Lung (tissue), 11 donors: ENCODE measurements at regions not wholly inside any gene's neighbourhood (a gene's known extent, or its start where the extent isn't known, plus 50 kb on each side); places are given as distances from the start of the nearest gene placed in this dataset.
"Not testable (repeated sequence)": the region's sequence is repeated elsewhere in the genome, so short reads cannot be mapped to it uniquely, and the experiment has no call there.

Source experiments
- ATAC-seq: fragments of 200-7000 bp; cut with Tn5 transposase; one replicate; pipeline ENCODE4 v1.9.1; 2020; ENCODE audit warnings: moderate number of reproducible peaks; ENCODE audit not compliant: insufficient read depth, low FRiP score
- DNase-seq, 3 donors: peaks; one replicate each; pipeline ENCODE4 v3.0.0-alpha.2; 2013 to 2017
- H3K27ac ChIP-seq, 2 donors: one replicate each; pipeline ENCODE4 v1.5.1; 2013; ENCODE audit warnings: mild to moderate bottlenecking in 2 of 2, moderate library complexity in 2 of 2, control low read depth in 1 of 2, inconsistent platforms in 1 of 2, low read depth in 1 of 2, low read length in 1 of 2
- H3K27me3 ChIP-seq, 3 donors: one replicate each; pipeline ENCODE4 v1.5.1; 2013; ENCODE audit warnings: low read length in 2 of 3; ENCODE audit not compliant: control insufficient read depth in 3 of 3, insufficient read depth in 3 of 3
- H3K36me3 ChIP-seq, 4 donors: one replicate each; pipeline ENCODE4 v1.5.1; 2013; ENCODE audit warnings: low read length in 4 of 4, mild to moderate bottlenecking in 1 of 4, moderate library complexity in 1 of 4; ENCODE audit not compliant: control insufficient read depth in 4 of 4, insufficient read depth in 4 of 4
- H3K4me1 ChIP-seq, 5 donors: one replicate each; pipeline ENCODE4 v1.5.1; 2013; ENCODE audit warnings: low read length in 5 of 5, mild to moderate bottlenecking in 2 of 5, moderate library complexity in 1 of 5; ENCODE audit not compliant: control insufficient read depth in 5 of 5, insufficient read depth in 5 of 5
- H3K4me3 ChIP-seq: one replicate; pipeline ENCODE4 v1.5.1; 2013; ENCODE audit warnings: mild to moderate bottlenecking, control low read depth, moderate library complexity
- H3K9ac ChIP-seq, 2 donors: one replicate each; pipeline ENCODE4 v1.5.1; 2013; ENCODE audit warnings: low read length in 2 of 2, control low read depth in 1 of 2; ENCODE audit not compliant: insufficient read depth in 1 of 2
- H3K9me3 ChIP-seq, 4 donors: one replicate each; pipeline ENCODE4 v1.5.1; 2013; ENCODE audit warnings: low read length in 3 of 4, mild to moderate bottlenecking in 1 of 4, moderate library complexity in 1 of 4; ENCODE audit not compliant: control insufficient read depth in 4 of 4, insufficient read depth in 3 of 4
- WGBS, 2 donors: extraction: QIAGEN DNeasy Blood & Tissue Kit; methylation state at CpG; one replicate each; pipeline ENCODE4 v1.1.7; 2013; 5-methylcytosine and 5-hydroxymethylcytosine counted together
- TF ChIP-seq, protein P1 (sequence below): IDR thresholded peaks from 2 replicates; pipeline ENCODE4 v1.5.1; 2012; ENCODE audit warnings: mild to moderate bottlenecking; ENCODE audit errors: control extremely low read depth, extremely low read depth
- donor health status: control.
- donor health status: control.
- donor health status: Bipolar disorder and iron deficiency.
- donor health status: healthy.
- donor health status: DM: yes; HTN: yes; CAD: no.

DNA sequence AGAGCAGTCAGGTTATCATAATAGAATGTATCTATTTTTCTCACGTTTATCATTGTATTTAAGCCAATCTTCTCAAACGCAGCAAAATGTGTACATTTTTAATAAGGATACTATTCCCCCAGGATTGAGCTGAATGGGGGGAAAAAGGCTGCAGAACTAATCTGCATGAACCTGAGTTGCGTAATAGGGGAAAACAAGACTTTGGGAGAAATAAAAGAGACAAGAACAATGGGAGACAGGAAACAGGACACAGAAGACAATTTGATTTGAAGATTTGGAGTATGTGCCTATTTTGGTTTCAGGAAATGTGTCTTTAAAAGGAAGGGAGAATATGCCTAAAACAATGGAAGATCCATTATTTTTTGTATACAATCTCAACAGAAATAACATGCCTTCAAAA is 844.5 kb downstream of the DIAPH3 start:
- Histone ChIP-seq H3K27me3 (no peaks in the 10 kb centered on the region), H3K36me3 (no peaks in the 10 kb centered on the region), H3K4me3 (no peak overlapping the region), H3K9ac (no peak overlapping the region), H3K4me1 (peaks cover 0 to 5% (median 0%) of the 10 kb centered on the region in 5 donors), H3K27ac (no peak overlapping the region), H3K9me3 (no peaks in the 10 kb centered on the region)
- DNase-seq (no peak), ATAC-seq (no peak)
- TF ChIP-seq, protein P1, sequence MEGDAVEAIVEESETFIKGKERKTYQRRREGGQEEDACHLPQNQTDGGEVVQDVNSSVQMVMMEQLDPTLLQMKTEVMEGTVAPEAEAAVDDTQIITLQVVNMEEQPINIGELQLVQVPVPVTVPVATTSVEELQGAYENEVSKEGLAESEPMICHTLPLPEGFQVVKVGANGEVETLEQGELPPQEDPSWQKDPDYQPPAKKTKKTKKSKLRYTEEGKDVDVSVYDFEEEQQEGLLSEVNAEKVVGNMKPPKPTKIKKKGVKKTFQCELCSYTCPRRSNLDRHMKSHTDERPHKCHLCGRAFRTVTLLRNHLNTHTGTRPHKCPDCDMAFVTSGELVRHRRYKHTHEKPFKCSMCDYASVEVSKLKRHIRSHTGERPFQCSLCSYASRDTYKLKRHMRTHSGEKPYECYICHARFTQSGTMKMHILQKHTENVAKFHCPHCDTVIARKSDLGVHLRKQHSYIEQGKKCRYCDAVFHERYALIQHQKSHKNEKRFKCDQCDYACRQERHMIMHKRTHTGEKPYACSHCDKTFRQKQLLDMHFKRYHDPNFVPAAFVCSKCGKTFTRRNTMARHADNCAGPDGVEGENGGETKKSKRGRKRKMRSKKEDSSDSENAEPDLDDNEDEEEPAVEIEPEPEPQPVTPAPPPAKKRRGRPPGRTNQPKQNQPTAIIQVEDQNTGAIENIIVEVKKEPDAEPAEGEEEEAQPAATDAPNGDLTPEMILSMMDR, result no peak
- WGBS, 2 donors, result 70 to 81% methylated on average over 3 of the region's 3 CpGs

DNA sequence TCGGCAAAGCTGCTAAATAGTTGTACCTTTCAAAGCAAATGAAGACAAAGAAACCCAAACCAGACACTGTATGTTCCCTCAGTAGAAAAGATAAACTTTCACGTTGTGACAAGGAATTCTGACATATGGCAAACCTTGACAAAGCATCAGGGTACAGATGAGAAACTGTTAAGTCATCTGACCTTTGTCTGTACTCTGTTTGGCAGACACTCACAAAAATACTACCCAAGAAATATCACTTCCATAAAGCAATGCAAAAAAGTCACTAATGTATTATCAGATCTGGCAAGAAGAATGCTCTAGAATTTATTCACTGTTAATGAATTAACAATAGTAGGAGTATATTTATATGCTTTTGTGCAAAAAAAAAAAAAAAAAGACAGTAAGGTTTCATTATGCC is 843.7 kb downstream of the DIAPH3 start:
- ATAC-seq (no peak), DNase-seq (no peak)
- H3K9ac ChIP-seq, result no peak overlapping the region
- no peak overlapping the region for H3K27ac ChIP-seq
- no peaks in the 10 kb centered on the region for H3K36me3 ChIP-seq
- H3K4me3 ChIP-seq, result no peak overlapping the region
- WGBS, 2 donors, result 49 to 69% methylated on average over 2 of the region's 2 CpGs
- no peaks in the 10 kb centered on the region for H3K9me3 ChIP-seq
- no peaks in the 10 kb centered on the region for H3K27me3 ChIP-seq
- TF ChIP-seq, protein P1, result no peak
- peaks cover 0 to 5% (median 0%) of the 10 kb centered on the region in 5 donors for H3K4me1 ChIP-seq

DNA sequence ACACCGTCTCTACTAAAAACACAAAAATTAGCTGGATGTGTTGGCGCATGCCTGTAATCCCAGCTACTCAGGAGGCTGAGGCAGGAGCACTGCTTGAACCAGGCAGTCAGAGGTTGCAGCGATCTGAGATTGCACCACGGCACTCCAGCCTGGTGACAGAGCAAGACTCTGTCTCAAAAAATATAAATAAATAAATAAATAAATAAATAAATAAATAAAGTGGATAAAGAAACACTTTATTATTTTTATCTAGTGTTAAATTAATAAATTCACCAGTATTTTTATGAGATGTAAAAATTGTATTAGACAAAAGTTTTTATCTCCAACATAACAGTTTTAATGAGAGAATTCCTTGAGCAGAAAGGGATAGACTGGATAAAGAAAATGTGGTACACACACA is 839.3 kb downstream of the DIAPH3 start:
- H3K4me1 ChIP-seq, H3K9me3 ChIP-seq, ATAC-seq, DNase-seq, H3K4me3 ChIP-seq, H3K36me3 ChIP-seq, H3K27ac ChIP-seq, H3K9ac ChIP-seq, H3K27me3 ChIP-seq: not testable (repeated sequence)
- WGBS, 2 donors, result 96% methylated on average over 4 of the region's 4 CpGs

DNA sequence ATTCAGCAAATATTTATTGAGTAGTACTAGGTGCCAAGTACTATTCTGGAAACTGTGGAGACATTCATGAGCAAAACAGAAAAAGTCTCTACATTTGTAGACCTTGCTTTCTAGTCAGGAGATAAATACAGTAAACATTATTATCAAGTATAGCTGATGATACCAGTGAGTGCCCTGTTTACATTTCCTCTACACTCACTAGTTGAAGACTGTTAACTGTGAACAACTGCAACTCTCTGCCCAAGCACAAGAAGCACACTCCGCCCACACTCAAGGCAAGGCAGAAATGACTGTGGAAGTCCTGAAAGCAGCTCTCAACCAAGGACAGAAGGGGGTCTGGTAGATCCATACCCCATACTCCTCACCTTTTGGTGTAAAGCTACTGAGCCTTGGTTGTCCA is 837.0 kb downstream of the DIAPH3 start:
- Histone ChIP-seq H3K9ac (no peak overlapping the region), H3K9me3 (peaks cover 0 to 2% (median 0%) of the 10 kb centered on the region in 4 donors), H3K27ac (no peak overlapping the region), H3K4me3 (no peak overlapping the region), H3K36me3 (no peaks in the 10 kb centered on the region), H3K27me3 (no peaks in the 10 kb centered on the region), H3K4me1 (no peaks in the 10 kb centered on the region)
- TF ChIP-seq, protein P1, result no peak
- ATAC-seq, result no peak
- 85 to 92% methylated on average over 1 of the region's 1 CpG for WGBS, 2 donors
- no peak for DNase-seq
